GM20000 (cell line): ENCODE measurements at regions not wholly inside any gene's neighbourhood (a gene's known extent, or its start where the extent isn't known, plus 50 kb on each side); places are given as distances from the start of the nearest gene placed in this dataset.
"Not testable (repeated sequence)": the region's sequence is repeated elsewhere in the genome, so short reads cannot be mapped to it uniquely, and the experiment has no call there.

Experiments
- DNase-seq: peaks from one replicate; pipeline ENCODE4 v3.0.0; 2012; ENCODE audit warnings: low spot score
- TF ChIP-seq, protein P1 (sequence below): IDR thresholded peaks from 2 replicates; pipeline ENCODE4 v1.5.1; 2012; ENCODE audit warnings: mild to moderate bottlenecking, control low read depth; ENCODE audit errors: extremely low read depth, missing control alignments

DNA sequence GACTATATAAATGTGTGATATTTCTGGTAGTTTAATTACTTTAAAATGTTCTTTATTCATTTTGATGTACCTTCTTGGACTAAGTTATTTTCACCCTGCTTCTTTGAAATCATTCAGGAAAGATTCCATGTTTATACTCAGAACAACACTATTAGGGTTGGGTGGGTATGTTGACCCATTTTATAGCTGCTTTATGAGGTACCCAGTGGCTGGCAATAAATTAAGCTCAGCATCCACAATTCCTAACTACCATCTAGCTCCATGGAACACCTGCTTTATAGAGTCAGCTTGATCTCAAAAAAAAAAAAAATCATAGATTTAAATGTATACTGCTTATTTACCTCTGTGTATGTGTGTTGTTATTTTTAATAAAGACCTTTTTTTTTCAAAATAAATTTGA lies 78.9 kb upstream of the ZNF91 start:
- DNase-seq = no peak
- TF ChIP-seq, protein P1, sequence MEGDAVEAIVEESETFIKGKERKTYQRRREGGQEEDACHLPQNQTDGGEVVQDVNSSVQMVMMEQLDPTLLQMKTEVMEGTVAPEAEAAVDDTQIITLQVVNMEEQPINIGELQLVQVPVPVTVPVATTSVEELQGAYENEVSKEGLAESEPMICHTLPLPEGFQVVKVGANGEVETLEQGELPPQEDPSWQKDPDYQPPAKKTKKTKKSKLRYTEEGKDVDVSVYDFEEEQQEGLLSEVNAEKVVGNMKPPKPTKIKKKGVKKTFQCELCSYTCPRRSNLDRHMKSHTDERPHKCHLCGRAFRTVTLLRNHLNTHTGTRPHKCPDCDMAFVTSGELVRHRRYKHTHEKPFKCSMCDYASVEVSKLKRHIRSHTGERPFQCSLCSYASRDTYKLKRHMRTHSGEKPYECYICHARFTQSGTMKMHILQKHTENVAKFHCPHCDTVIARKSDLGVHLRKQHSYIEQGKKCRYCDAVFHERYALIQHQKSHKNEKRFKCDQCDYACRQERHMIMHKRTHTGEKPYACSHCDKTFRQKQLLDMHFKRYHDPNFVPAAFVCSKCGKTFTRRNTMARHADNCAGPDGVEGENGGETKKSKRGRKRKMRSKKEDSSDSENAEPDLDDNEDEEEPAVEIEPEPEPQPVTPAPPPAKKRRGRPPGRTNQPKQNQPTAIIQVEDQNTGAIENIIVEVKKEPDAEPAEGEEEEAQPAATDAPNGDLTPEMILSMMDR = no peak

DNA sequence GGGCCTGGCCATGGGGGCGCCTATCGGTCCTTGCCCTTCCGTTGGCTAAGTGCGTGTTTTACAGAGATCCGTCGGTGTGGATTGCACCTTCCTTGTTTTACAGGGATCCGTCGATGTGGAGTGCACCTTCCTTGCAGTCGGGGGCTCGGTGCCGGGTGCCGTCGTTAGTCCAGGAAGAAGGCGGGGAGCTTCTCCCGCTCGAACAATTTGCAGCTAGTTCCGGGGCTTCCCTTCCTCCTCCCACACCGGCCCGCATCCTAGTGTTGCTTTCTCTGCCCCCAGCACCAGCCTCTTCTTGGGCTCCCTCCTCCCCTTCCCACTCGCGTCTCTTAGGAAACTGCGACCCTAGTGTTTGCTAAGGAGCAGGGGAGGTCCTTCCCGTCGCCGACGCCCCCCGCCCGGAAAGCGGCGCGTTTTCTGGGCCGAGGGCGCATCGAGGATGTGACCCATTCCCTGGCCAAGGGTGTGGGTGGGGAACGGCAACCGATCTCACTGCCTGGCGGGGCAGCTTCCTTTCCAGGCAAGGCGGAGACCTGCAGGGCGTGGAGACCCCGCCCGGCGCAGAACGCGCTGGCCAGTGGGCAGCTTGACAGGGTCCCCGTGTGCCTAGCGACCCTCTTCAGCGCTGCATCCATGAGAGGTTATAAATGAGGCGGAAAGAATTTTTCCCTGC lies 75.7 kb upstream of the ZNF91 start:
- TF ChIP-seq, protein P1 = no peak
- DNase-seq = no peak

DNA sequence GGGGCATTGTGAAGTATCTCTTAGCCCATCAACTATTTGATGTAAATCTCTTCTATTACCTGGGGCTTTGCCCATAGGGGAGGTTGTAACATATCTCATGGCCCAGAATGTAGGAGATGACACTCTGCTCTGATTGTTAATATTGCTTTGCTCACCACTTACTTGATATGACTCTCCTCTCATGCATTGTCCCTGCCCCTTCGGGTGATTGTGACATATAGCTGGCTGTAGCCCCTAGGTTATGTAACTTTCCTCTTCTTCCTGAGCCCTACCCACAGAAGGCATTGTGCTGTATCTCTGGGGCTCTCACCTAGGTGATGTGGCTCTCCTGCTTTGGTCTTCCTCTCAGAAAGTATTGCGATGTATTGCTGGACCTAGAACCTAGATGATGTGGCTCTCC lies 69.1 kb upstream of the ZNF91 start:
- DNase-seq = not testable (repeated sequence)

DNA sequence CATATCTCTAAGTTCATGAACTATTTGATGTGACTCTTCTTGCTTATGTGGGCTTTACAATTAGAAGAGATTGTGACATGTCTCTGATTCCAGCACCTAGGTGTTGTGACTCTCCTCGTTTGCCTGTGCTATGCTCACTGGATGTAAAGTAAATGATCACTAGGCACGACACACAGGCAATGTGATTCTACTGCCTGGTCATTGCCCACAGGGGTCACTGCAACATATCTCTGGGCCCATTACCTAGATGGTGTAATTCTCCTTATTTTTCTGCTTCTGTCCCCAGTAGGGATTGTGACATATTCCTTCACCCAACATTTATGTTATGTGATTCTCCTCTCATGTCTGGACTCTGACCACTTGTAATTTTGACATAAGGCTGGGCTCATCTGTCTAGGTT lies 65.8 kb upstream of the ZNF91 start:
- DNase-seq = no peak
- TF ChIP-seq, protein P1 = no peak

DNA sequence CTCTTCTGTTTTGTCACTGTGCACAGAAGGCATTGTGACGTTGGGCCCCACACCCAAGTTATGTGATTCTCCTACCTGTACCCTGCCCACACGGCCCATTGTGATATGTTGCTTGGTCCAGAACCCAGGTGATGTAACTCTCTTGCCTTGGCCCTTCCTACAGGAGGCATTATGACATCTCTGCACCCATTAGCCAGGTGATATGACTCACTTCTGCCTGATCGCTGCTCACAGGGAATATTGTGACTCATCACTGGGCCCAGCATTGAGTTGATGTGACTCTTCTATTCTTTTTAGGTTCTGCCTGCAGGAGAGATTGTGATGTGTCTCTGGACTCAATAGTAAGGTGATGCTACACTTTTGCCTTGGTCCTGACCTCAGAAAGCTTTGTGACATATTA lies 65.4 kb upstream of the ZNF91 start:
- DNase-seq = no peak
- TF ChIP-seq, protein P1 = no peak
